ENCODE measurements at regions not wholly inside any gene's neighbourhood (a gene's known extent, or its start where the extent isn't known, plus 50 kb on each side); places are given as distances from the start of the nearest gene placed in this dataset.

- TF ChIP-seq CTCF (IDR thresholded peaks at IDR 0.05) (no peak), POLR2AphosphoS5 (IDR thresholded peaks at IDR 0.05) (peak in 1 of 3 donors; percentile 6), POLR2A (IDR thresholded peaks at IDR 0.05) (no peak)
Measured at GRCh38 chr11:95327273-95327948, 96.4 kb upstream of the SESN3 start.
